NOMO-1 treated with DMSO at 0.1 percent for 48 hours (cell line): ENCODE measurements at regions not wholly inside any gene's neighbourhood (a gene's known extent, or its start where the extent isn't known, plus 50 kb on each side); places are given as distances from the start of the nearest gene placed in this dataset.

Experiments
- DNase-seq: peaks from one replicate; lab custom pipeline; 2025; ENCODE audit not compliant: unreplicated experiment; lab: John Stamatoyannopoulos, UW

DNA sequence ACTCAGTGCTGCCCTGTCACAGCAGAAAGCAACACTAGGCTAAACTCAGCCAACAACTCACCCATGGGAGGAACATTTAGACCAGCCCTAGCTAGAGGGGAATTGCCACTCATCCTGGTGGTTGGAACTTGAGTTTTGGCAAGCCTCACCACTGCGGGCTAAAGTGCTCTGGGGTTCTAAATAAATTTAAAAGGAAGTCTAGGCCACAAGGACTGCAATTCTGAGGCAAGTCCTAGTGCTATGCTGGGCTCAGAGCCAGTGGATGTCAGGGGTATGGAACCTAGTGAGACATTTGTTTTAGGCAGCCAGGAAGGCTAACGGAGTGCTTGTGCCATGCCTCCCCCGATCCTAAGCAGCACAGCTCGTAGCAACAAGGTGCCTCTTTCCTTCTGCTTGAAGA is 78.0 kb downstream of the RGS13 start:
- no peak for DNase-seq

DNA sequence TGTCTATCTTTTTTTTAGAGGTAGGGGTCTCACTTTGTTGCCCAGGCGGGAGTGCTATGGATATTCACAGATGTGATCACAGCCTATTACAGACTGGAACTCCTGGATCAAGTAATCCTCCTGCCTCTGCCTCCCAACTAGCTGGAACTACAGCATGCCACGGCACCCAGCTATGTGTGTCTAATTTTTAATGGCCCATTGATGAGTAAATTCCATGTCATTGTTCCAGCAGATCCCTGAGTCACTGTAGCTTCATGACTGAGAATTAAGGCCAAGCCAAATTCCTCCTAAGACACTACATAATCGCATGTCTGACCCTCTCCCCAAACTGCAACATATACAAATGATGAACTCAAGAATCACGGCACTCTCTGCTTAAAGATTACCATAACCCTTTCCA is 84.2 kb upstream of the RGS2 start:
- no peak for DNase-seq

GRCh38 chr1:192726820-192727504 is 81.9 kb upstream of the RGS2 start:
- peak; percentile 75 for DNase-seq

- no peak for DNase-seq
These were observed 79.3 kb upstream of the RGS2 start for GRCh38 chr1:192729500-192729899.

DNA sequence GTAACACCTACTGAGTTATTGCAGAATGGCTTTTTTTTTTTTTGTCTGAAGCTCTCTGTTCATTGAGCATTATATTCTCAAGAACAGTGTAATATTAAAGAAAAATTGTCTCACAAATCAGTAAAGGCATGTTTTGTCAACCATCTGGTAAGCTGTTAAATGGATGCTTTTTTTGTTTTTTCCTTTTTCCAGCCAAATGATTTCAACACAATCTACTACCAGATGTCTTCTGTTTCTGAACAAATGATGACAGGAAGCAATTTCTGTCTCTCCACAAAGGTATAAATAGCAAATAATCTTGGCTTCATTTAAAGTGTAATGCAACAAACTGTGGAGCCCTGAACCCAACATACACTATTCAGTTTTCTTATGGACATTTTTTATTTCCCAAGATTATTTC is 78.6 kb upstream of the RGS2 start:
- peak; percentile 37 for DNase-seq

DNA sequence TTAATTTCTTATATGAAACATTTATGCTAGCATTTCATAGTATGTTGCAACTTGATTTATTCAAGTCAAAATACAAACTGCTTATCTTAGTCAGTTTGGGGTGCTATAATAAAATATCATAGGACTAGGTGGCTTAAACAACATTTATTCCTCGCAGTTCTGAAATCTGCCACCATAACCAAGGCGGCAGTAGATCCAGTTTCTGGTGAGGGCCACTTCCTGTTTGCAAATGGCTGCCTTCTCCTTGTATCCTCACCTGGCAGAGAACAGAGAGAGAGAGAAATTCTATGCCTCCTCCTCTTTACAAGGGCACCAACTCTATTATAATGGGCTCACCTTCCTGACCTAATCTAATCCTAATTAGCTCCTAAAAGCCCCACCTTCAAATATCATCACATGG is 76.1 kb upstream of the RGS2 start:
- DNase-seq: peak; percentile 10

GRCh38 chr1:192735298-192735915 is 73.4 kb upstream of the RGS2 start:
- DNase-seq: no peak

GRCh38 chr1:192737306-192737705 is 71.5 kb upstream of the RGS2 start:
- DNase-seq: no peak

GRCh38 chr1:192739476-192740184 is 69.2 kb upstream of the RGS2 start:
- no peak for DNase-seq

- DNase-seq: no peak
These were observed 68.6 kb upstream of the RGS2 start for GRCh38 chr1:192740214-192740613.

GRCh38 chr1:192741095-192741494 is 67.7 kb upstream of the RGS2 start:
- no peak for DNase-seq

DNA sequence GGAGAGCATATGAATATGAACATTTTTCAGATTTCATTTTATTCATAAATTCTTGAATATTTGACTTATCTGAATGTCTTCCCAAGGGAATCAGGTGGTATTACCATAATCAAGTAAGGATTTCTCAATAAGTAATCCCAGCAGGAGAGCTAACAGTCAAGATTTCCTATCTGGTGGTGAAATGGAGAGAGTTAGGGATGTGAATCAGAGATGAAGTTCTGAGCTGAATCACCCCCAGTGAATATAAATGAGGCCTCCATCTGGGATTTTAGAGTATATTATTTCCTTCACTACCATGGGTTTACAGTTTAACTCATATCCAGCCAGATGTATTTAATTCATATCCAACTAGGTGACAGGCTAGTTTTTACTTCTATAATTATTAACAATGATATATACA is 61.5 kb upstream of the RGS2 start:
- DNase-seq: no peak

- DNase-seq: peak; percentile 20
These were observed 60.9 kb upstream of the RGS2 start for GRCh38 chr1:192747943-192748342.

DNA sequence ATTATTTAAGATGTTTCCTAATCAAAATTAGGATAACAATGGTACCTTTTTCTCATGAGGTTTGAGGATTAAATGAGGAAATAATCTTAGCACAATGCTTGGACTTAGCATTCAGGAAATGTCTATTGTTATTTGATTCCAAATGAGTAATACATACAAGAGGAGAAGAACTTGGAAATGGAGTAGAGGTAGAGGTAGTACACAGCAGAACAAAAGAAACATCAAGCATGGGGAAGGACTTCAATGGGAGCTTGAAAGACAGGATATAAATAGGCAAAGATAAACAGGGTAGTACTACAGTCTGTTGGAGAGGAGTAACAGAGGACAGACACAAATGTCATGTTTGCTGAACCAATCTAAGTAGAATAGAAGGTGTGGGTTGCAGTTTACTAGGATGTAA is 59.5 kb upstream of the RGS2 start:
- DNase-seq: no peak

GRCh38 chr1:192751260-192751659 is 57.6 kb upstream of the RGS2 start:
- DNase-seq: no peak

GRCh38 chr1:192756314-192756713 is 52.5 kb upstream of the RGS2 start:
- DNase-seq: no peak

GRCh38 chr1:192756847-192757246 is 52.0 kb upstream of the RGS2 start:
- no peak for DNase-seq

- DNase-seq: no peak
These were observed 50.3 kb upstream of the RGS2 start for GRCh38 chr1:192758492-192758891.
